Heart right ventricle (tissue), 16 donors: ENCODE measurements at regions not wholly inside any gene's neighbourhood (a gene's known extent, or its start where the extent isn't known, plus 50 kb on each side); places are given as distances from the start of the nearest gene placed in this dataset.
A peak's percentile ranks its signal among the peaks of the same experiment; 100 is the strongest.
"Not testable (repeated sequence)": the region's sequence is repeated elsewhere in the genome, so short reads cannot be mapped to it uniquely, and the experiment has no call there.

Experiments
- ATAC-seq, 8 donors: fragments of 200-7000 bp; cut with Tn5 transposase; one replicate each; pipeline ENCODE4 v1.9.1; 2020; ENCODE audit warnings: mild to moderate bottlenecking in 8 of 8, moderate library complexity in 8 of 8, moderate number of reproducible peaks in 1 of 8
- DNase-seq, 2 donors: peaks; one replicate each; pipeline ENCODE4 v3.0.0-alpha.2; 2020
- H3K27ac ChIP-seq, 10 donors: fragments of 200-600 bp; sonication (generic) in 2 of 10; one replicate each; pipeline versions ENCODE4 v1.5.0 to v1.8.0; 2020 to 2022; ENCODE audit warnings: mild to moderate bottlenecking in 3 of 10
- H3K27me3 ChIP-seq, 7 donors: fragments of 200-600 bp; one replicate each; pipeline ENCODE4 v1.8.0; 2021 to 2022; ENCODE audit warnings: mild to moderate bottlenecking in 2 of 7
- H3K36me3 ChIP-seq, 9 donors: fragments of 200-600 bp; sonication (generic) in 1 of 9; one replicate each; pipeline versions ENCODE4 v1.5.0 to v1.8.0; 2020 to 2022; ENCODE audit warnings: mild to moderate bottlenecking in 2 of 9
- H3K4me1 ChIP-seq, 9 donors: fragments of 200-600 bp; sonication (generic) in 1 of 9; one replicate each; pipeline versions ENCODE4 v1.5.0 to v1.8.0; 2020 to 2022; ENCODE audit warnings: mild to moderate bottlenecking in 4 of 9
- H3K4me3 ChIP-seq, 10 donors: fragments of 200-600 bp; sonication (generic) in 2 of 10; one replicate each; pipeline versions ENCODE4 v1.5.0 to v1.8.0; 2020 to 2022; ENCODE audit warnings: mild to moderate bottlenecking in 7 of 10, moderate library complexity in 2 of 10
- H3K9me3 ChIP-seq, 11 donors: fragments of 200-600 bp in 10 of 11; sonication (generic) in 2 of 11; one replicate each; pipeline versions ENCODE4 v1.5.0 to v1.8.0; 2013 to 2022; ENCODE audit warnings: mild to moderate bottlenecking in 2 of 11, control low read depth in 1 of 11, moderate library complexity in 1 of 11
- WGBS, 2 donors: extraction: QIAGEN DNeasy Blood & Tissue Kit; methylation state at CpG; one replicate each; pipeline ENCODE4 v1.1.7; 2013; ENCODE audit warnings: inconsistent platforms in 1 of 2; 5-methylcytosine and 5-hydroxymethylcytosine counted together
- intact Hi-C, 10 donors: fragments of 100-400 bp; cut with DNase I; formaldehyde crosslinking; loops; one replicate each; pipeline versions ENCODE4 v1.11.1 to v1.14.2; 2022
- TF ChIP-seq, protein P1 (sequence below), 9 donors: fragments of 200-600 bp; sonication (generic) in 2 of 9; IDR thresholded peaks; one replicate each; pipeline versions ENCODE4 v1.5.0 to v1.8.0; 2021 to 2022; ENCODE audit warnings: antibody characterized with exemption in 9 of 9, mild to moderate bottlenecking in 5 of 9, moderate library complexity in 1 of 9
- donor health status: Arrhythmogenic right ventricular cardiomyopathy.
- donor health status: ischemic (EF 13 %, LVEDD 7.1; RV severe dilation, severe dysfunction).
- donor health status: healthy with polysubstance abuse.
- donor health status: DM: no; HTN: yes; CAD: no.
- donor health status: DM: no; HTN: no; CAD: no.
- donor health status: ischemic (EF 25% LVEDD 6.9; RV normal size, moderate dysfunction).
- donor health status: ischemic (EF 25% LVEDD 5.7; RV mildly dilated, moderate dysfunction).
- donor health status: healthy.
- donor health status: DM: yes; HTN: yes; CAD: no.
- donor health status: Ischemic cardiomyopathy.
- donor health status: ischemic (EF 35%, LVEDD 5.7; RV mildly dilated, moderate dysfunction).
- donor health status: nonischemic (EF 11% LVEDD 7.7; RV severe dilation, severe dysfunction).
- donor health status: DM: yes; HTN: yes; CAD: no.
- donor health status: PGD.
- donor health status: ischemic (EF 29% LVEDD 5.4; RV normal size, mild dysfunction).
- donor health status: nonischemic (EF 23%, LVEDD 6.1; RV moderate dilation, normal function).

DNA sequence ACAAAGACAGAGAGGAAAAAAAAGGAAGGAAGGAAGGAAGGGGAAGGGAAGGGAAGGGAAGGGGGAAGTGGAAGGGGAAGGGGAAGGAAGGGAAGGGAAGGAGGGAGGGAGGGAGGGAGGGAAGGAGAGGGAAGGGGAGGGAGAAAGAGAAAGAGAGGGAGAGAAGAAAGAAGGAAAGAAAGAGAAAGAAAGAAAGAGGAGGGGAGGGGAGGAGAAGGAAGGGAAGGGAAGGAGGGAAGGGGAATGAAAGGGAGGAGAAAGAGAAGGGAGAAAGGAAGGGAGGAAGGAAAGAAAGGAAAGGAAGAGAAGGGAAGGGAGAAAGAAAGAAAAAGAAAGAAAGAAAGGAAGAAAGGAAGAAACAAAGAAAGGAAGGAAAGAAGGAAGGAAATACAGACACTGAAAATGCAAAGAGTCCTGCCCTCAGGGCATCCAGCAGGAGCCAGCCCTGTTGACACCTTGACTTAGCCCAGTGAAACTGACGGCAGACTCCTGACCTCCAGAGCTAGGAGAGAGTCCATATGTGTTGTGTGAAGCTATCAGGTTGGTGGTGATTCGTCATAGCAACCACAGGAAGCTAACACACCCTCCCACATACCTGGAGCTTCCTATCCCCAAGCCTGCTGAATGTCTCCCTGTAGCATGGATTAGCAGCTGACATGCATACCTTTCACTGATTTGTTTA lies 58.7 kb upstream of the SULF2 start:
- Histone ChIP-seq H3K4me3 (no peak overlapping the region), H3K27ac (no peak overlapping the region), H3K9me3 (no peaks in the 10 kb centered on the region), H3K27me3 (peaks cover 0 to 37% (median 10%) of the 10 kb centered on the region in 7 donors), H3K36me3 (no peaks in the 10 kb centered on the region), H3K4me1 (peaks cover 0 to 8% (median 0%) of the 10 kb centered on the region in 9 donors)
- intact Hi-C loops: loop anchor here in 2 of 10 donors (10.0 kb wide), 1 partner anchor 51 kb away; no protein-coding TSS in a partner anchor
- WGBS, 2 donors: 33 to 35% methylated on average over 2 of the region's 2 CpGs
- no peak for DNase-seq
- TF ChIP-seq, protein P1, sequence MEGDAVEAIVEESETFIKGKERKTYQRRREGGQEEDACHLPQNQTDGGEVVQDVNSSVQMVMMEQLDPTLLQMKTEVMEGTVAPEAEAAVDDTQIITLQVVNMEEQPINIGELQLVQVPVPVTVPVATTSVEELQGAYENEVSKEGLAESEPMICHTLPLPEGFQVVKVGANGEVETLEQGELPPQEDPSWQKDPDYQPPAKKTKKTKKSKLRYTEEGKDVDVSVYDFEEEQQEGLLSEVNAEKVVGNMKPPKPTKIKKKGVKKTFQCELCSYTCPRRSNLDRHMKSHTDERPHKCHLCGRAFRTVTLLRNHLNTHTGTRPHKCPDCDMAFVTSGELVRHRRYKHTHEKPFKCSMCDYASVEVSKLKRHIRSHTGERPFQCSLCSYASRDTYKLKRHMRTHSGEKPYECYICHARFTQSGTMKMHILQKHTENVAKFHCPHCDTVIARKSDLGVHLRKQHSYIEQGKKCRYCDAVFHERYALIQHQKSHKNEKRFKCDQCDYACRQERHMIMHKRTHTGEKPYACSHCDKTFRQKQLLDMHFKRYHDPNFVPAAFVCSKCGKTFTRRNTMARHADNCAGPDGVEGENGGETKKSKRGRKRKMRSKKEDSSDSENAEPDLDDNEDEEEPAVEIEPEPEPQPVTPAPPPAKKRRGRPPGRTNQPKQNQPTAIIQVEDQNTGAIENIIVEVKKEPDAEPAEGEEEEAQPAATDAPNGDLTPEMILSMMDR (IDR thresholded peaks at IDR 0.05): no peak
- ATAC-seq: no peak

DNA sequence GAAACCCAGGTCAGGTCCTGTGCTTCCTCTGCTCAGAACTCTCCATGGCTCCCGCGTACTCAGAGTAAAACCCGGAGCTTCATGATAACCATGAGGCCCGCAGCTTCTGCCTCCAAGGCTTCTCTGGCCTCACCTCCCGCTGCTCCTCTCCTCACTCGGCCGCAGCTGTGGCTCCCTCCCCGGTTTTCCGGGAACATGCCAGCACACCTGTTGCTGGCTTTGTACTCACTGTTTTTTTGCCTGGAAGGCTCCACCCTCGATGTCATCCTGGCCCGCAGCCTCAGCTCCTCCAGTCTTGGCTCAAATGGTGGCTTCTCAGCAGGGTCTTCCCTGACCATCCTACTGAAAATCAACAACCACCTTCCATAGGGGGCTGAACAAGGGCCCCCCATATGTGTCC lies 57.7 kb upstream of the SULF2 start:
- H3K27me3 ChIP-seq: peaks cover 0 to 37% (median 10%) of the 10 kb centered on the region in 7 donors
- 41 to 67% methylated on average over 6 to 11 of the region's 11 CpGs for WGBS, 2 donors

DNA sequence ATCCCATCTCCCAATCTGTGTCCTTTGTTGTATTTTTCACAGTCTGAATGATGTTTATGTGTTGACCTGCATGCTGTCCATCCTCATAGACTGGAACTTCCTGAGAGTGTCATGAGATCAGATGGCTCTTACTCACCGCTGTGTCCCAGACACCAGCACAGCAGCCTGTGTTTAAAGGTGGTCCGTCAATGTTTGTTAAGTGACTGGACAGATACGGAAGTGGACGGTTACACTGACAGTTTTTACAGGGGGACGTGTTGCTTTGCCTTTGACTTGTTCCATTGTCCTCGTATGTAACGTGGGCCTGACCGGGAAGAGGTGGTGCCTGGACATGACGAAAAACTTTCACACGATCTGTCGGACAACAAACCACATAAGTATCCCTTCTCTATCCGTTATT lies 56.7 kb upstream of the SULF2 start:
- not testable (repeated sequence) for H3K36me3 ChIP-seq, H3K9me3 ChIP-seq, H3K27ac ChIP-seq, H3K4me1 ChIP-seq, H3K4me3 ChIP-seq, DNase-seq
- peak in 2 of 8 donors; percentile 29 to 41 for ATAC-seq
- intact Hi-C loops: loop anchor here in 2 of 10 donors (10.0 kb wide), 1 partner anchor 53 kb away; no protein-coding TSS in a partner anchor
- H3K27me3 ChIP-seq: peaks cover 0 to 37% (median 10%) of the 10 kb centered on the region in 7 donors
- WGBS, 2 donors: 77 to 78% methylated on average over 12 of the region's 12 CpGs

More for the DNA sequence above, 57.7 kb upstream of the SULF2 start:
- DNase-seq, H3K4me3 ChIP-seq, H3K36me3 ChIP-seq, H3K9me3 ChIP-seq, H3K27ac ChIP-seq, H3K4me1 ChIP-seq, ATAC-seq: not testable (repeated sequence)
- intact Hi-C loops: loop anchor here in 2 of 10 donors (10.0 kb wide), 1 partner anchor 52 kb away; no protein-coding TSS in a partner anchor

DNA sequence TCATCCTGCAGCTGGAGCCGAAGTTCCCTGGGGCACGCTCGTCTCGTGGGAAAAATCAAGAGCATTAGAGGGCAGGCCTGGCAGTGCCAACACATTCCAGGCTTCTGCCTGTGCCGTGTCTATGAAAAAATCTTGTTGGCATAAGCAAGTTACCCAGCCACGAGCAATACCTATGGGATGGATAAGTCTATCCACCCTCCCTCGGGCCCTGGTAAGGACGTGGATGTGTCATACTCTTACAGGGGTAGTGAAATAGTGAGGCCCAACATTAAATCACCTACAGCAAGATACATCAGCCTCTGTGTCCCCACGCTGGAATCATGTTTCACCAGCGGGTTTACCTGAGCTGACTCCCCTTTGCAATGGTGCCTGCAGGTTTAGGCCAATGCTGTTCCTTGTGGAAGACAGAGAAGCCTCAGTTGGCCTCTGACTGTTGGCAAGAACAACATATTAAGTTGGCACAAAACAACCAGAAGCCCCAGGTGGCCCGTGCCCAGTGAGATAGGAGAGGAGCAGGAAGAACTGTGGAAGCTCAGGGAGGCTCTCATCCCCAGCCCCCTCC lies 51.1 kb upstream of the SULF2 start:
- H3K4me1 ChIP-seq, H3K27ac ChIP-seq, H3K4me3 ChIP-seq, H3K27me3 ChIP-seq, H3K36me3 ChIP-seq, H3K9me3 ChIP-seq, DNase-seq, ATAC-seq: not testable (repeated sequence)
- 75 to 78% methylated on average over 5 to 6 of the region's 11 CpGs for WGBS, 2 donors
- intact Hi-C loops: loop anchor here in 1 of 10 donors (5.0 kb wide), 1 partner anchor 61 kb away; no protein-coding TSS in a partner anchor
